Hematopoietic multipotent progenitor cell treated with erythropoietin and hydrocortisone succinate and interleukin-3 and kit ligand, for 8 days (in vitro differentiated cells): ENCODE measurements at regions not wholly inside any gene's neighbourhood (a gene's known extent, or its start where the extent isn't known, plus 50 kb on each side); places are given as distances from the start of the nearest gene placed in this dataset.
"Not testable (repeated sequence)": the region's sequence is repeated elsewhere in the genome, so short reads cannot be mapped to it uniquely, and the experiment has no call there.

Source experiments
- DNase-seq: peaks from one replicate; pipeline ENCODE4 v3.0.0-alpha.2; 2015

GRCh38 chr13:73171926-73172325 lies 113.1 kb downstream of the KLF5 start:
- no peak for DNase-seq

DNA sequence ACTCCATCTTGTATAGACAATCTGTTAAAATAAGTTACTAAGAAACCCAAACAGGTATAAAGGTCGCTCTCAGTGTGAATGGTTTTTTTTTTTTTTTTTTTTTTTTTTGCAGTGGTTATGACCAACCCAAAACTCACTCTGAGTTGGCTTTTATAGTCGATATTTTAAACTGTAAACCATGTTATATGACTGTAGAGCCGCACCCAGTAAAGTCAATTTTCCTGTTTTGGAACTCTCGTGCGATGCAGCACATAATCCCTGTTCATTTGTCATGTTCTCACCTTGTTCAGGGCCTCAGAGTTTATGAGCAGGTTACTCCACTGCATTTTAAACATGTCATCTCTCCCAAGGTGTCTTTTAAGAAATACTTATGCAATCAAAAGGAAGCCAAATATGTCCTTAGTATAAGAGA lies 112.5 kb downstream of the KLF5 start:
- no peak for DNase-seq

DNA sequence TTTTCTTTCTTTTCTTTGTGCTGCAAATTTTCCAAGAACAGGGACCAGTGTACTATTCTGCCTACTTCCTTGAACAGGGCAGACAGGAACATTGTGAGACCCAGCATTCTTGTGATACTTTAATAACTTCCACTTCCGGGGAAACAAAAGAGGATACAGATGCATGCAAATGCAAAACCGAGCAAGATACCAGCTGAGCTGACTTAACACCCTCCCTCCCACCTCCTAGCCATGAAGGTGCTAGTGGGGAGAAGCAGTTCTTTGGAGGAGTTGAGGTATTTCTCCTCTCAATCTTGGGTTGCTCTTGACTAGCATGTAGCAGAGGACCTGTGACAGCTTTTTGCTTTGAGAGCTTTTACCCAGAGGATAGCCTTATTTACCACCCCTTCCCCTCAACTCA lies 111.2 kb downstream of the KLF5 start:
- DNase-seq = no peak

DNA sequence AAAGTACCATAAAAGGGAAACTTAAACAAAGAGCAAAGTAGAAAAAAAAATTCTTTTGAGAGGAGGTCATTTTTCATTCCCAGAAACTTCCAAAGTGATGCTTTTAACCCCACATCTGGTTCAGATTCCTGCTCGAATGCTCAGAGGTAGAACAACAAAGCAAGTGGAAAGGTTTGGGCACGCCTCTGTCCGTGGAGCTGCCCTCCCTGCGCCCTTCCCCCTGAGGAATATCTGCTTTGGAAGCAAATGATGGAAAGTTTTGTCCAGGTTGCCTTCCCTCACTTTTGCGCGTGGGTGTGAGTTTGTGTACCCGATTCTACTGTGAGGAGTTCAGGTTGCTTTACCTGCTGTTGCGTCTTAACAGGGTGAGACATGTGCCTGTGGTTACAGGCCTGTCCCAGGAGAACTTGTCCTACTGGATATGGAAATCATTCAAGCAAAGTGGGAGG lies 110.2 kb downstream of the KLF5 start:
- DNase-seq = no peak

GRCh38 chr13:73168226-73168952 lies 109.6 kb downstream of the KLF5 start:
- DNase-seq = no peak

GRCh38 chr13:73167028-73167820 lies 108.4 kb downstream of the KLF5 start:
- DNase-seq = no peak

DNA sequence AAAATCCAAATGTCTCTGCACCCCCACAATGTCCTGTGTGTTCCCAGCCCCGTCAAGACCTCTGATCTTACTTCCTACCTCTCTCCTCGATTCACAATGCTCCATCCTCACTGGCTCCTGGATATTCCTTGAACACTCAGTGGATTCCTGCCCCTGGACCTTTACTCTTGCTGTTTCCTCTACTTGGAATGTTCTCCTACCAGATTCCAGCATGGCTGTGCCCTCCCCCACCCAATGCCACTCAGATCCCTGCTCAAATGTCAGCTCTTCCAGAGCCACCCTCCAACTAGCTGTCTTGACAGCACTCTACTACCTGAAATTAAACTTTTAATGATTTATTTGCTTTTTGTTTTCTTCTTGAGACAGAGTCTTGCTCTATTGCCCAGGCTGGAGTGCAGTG lies 107.4 kb downstream of the KLF5 start:
- DNase-seq = no peak

- DNase-seq = no peak
These were observed 104.4 kb downstream of the KLF5 start for GRCh38 chr13:73162912-73163911.

DNA sequence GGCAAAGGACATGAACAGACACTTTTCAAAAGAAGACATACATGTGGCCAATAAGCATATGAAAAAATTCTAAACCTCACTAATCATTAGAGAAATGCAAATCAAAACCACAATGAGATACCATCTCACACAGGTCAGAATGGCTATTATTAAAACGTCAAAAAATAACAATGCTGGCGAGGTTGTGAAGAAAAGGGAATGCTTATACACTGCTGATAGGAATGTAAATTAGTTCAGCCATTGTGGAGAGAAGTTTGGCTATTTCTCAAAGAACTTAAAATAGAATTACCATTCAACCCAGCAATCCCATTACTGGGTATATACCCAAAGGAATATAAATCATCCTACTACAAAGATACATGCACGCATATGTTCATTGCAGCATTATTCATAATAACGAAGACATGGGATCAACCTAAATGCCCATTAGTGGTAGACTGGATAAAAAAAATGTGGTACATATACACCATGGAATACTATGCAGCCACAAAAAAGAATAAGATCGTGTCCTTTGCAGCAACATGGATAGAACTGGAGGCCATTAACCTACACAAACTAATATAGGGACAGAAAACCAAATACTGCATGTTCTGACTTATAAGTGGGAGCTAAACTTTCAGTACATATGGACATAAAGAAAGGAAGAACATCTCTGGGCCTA lies 101.7 kb downstream of the KLF5 start:
- not testable (repeated sequence) for DNase-seq

DNA sequence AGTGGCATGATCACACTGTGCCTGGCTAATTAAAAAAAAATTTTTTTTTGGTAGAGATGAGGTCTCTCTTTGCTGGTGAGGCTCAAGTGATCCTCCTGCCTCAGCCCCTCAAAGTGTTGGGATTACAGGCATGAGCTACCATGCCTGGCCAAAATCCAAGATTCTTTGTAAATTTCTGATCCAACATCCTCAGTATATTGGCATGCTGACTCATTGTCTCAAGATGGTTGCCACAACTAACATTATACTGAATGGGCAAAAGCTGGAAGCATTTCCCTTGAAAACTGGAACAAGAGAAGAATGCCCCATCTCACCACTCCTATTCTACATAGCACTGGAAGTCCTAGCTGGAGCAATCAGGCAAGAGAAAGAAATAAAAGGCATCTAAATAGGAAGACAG lies 100.0 kb downstream of the KLF5 start:
- DNase-seq = no peak

DNA sequence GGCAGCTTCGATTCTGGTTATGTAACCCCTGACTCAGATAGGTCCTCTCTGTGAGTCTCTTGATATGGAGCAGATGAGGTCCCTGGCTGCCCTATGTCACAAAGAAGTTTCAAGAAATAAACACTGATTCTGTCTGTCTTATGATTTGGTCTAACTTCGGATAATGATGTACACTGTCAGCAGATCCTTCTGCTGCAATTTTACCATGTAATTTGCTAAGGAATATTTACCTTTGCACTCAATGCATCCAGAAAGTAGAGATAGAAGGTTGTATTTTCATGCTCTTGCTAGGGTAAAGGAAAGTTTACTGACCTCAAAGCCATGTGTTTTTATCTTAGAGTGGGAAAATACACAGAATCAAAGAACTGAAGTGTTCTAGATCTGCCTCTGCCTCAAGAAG lies 98.2 kb downstream of the KLF5 start:
- DNase-seq = no peak

DNA sequence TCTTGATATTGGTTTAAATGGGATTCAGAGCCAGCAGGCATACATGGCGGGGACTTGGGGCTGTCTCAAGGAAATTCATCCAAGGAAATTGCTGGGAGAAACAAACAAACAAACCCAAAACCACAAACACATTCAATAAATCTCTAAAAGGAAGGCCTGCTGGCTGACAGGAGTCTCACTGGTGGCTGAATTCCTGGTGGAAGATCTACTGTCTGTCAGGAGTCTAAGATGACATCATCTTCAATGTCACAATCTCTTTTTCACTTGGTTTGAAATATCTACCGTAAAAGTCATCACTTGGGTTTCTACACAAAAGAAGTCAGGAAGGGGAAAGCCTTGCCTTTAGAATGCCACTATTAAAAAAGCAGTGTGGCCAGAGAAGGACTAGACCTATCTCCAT lies 87.9 kb downstream of the KLF5 start:
- no peak for DNase-seq

DNA sequence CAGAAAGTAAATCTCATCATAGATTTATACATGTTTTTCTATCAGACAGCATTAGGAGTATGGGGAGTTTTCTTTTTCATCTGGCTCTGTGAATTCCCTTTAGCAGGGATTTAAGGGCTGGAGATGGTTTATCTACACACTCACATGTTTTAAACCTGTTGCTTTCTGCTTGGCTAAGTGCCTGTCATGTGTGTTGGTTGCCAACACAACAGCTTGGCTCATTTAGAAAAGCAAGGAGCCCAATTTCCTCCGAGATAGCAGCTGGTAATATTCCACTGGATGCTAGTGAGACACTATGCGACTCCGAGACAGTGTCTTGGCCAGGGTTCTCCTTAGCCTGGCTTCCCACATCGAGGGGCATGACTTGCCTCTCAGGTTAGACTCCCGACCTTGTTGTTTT lies 83.3 kb downstream of the KLF5 start:
- DNase-seq = no peak

DNA sequence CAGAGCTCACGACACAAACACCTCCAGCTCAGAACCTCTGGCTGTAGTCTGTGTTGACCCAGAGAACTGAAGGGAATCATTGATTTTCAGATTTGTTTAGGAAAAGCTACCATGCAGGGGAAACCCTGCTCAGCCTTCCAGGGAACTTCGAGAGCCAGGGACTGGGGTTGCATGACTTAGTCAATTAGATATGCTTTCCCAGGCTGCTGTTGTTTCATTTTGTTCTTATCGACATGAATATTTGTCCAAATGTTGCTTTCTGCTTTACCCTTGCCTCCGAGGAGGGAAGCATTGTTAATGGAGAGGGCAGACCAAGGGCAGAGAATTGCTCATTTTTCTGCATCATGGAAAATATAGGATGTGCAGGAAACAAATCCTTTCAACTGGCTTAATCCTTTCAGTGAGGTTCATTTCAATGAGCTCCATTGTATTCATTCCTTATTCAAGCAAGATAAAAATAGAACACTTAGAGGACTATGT lies 82.5 kb downstream of the KLF5 start:
- DNase-seq = no peak

DNA sequence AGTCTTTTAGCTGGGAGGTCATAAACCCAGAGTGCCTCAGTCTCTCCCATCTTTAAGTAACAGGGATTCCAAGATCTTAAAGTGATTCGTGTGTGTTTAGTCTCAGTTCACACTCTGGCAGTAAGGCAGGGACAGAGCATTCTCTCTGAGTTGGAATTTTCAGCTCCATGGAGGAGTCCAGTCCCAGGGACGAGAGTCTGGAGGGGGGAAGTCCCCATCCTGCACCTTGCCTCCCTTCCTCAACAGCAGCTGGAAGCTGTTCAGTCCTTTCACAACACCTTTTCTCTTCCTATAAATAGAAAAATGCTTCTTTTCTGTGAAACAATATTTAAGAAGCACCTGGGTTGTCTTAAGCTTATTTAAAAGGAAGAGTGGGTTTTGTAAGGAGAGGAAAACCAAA lies 82.0 kb downstream of the KLF5 start:
- DNase-seq = no peak

GRCh38 chr13:73138638-73139491 lies 80.1 kb downstream of the KLF5 start:
- no peak for DNase-seq

GRCh38 chr13:73138276-73138637 lies 79.5 kb downstream of the KLF5 start:
- DNase-seq = no peak

GRCh38 chr13:73136776-73137175 lies 78.0 kb downstream of the KLF5 start:
- DNase-seq = no peak

DNA sequence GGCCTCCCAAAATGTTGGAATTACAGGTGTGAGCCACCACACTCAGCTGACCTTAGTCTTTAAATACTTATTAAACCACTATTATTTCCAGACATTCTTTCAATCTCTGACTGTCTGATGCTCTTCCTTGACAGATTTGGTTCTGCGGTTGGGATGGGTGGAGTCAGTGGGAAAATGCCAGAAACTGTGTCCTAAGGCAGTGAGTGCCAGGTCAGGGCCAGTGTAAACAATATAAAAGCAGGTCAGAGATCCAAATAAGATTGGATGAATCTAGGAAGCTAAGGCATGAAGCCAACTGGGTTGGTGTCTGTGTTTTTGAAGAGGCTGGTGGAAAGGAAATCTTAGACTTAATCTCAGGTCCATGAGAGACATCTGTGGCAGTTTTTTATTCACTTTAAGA lies 74.7 kb downstream of the KLF5 start:
- no peak for DNase-seq

- no peak for DNase-seq
These were observed 72.4 kb downstream of the KLF5 start for GRCh38 chr13:73131247-73131646.

DNA sequence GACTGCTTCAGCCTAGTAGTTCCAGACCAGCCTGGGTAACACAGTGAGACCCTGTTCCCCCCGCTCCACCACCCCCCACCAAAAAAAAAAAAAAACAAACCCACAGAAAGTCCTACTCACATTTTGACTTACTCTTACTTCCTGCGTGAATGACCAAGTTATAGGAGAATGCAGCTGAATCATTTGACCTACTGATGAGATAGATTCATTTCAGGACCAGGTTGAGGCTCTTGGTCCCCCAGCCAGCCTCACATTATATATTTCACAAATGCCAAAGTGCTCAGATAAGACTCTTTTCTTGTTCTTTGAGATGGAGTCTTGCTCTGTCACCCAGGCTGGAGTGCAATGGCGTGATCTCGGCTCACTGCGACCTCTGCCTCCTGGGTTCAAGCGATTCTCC lies 70.2 kb downstream of the KLF5 start:
- DNase-seq = no peak
